EH (cell line): ENCODE measurements at regions not wholly inside any gene's neighbourhood (a gene's known extent, or its start where the extent isn't known, plus 50 kb on each side); places are given as distances from the start of the nearest gene placed in this dataset.

Experiments used
- DNase-seq: peaks from one replicate; pipeline ENCODE4 v3.0.0-alpha.2; 2015; ENCODE audit warnings: low read depth

DNA sequence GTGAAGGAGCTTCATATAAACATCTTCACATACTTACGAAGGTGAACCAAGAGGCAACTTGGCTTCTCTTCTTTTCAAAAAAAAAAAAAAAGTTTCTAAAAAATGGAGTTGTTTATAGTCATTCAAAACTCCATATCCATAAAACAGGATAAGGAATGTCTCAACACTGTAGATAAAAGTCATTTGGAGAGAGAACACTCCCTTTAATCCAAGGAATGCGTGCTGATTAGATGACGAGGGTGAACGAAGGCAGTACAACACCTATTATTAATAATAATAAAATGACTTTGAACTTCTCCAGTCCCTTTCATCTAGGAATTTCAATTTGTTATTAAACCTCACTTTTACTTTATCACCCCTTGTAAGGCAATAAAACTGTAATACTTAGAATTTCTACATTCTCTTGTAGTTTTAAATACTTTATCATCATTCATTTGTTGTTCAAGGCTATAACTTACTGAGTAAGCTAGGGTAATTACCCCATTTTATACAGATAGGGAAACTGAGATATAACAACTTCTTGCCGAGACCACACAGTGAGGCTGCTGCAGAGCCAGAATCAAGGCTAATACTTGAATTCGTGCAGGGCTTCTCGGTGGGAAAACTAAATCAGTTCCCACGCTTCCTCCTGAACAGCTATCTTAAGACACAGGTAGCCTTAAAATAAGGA, 377.1 kb downstream of the EFNA5 start:
- no peak for DNase-seq

DNA sequence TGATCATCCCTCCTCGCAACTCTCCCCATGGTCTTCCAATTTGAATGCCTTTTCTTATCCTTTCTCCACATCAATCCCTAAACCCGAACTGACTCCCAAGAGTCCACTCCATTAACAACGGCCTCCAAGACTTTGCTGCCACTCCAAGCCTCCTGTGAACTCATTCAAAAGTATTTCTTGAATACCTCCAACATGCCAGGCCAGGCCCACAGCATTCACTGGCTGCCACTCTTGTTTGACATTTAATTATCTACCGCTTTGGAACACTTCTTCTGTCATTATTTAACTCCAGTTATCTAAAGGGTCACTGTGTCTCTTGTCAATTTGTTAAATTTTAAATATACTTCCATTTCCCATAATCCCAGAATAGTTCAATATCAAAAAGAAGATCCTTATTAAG, 378.9 kb downstream of the EFNA5 start:
- no peak for DNase-seq

GRCh38 chr5:107290780-107291398, 379.8 kb downstream of the EFNA5 start:
- no peak for DNase-seq

DNA sequence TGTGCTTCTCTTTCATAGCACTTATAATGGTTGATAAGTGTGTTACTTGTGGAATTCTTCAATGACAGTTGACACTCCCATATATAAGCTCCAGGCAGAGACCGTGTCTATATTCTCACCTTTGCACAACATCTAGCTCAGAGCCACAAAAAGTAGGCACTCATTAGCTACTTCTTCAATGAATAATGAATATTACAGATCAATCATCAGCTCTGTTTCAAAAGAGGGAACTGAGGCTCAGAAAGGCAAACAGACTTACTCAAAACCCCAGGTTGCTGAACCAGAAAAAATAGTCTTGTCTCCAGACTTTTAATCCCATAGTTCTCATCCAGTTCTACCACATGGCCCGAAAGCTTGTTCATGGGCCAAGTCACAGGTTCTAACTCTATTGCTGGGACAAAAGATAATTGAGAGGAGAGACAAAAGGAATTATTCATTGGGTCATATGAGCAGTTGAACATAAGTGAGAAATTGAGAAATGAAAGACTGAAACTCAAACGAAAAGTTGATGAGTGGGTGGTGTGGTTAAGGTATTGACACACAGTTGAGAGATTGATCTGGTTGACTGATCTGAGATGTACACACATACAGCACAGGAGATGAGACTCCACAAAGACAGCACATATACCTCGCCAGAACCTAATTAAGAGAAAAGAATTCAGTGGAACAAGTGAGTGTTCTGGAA, 381.6 kb downstream of the EFNA5 start:
- no peak for DNase-seq

GRCh38 chr5:107286447-107287098, 384.2 kb downstream of the EFNA5 start:
- DNase-seq, result no peak

DNA sequence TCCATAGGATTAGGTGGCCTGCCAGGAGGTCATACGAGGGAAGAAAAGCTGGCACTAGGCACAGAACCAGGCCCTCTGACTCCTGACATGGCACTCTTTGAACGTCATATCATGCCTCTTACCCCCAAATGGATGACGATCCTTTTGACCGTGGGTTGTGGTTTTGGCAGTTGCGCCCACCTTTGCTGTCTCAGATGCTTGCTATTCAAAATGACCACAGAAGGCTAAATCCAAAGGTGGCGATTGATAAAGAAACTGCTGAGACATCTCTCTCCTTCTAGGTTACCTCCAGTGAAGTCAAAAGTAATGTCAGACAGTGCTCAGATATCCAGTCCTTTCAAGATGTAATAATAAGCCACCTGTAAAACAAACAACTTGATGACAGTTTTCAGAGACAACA, 385.0 kb downstream of the EFNA5 start:
- DNase-seq, result no peak

- no peak for DNase-seq
These were observed 385.8 kb downstream of the EFNA5 start for GRCh38 chr5:107284822-107285525.

- DNase-seq, result no peak
These were observed 388.7 kb downstream of the EFNA5 start for GRCh38 chr5:107282061-107282460.

DNA sequence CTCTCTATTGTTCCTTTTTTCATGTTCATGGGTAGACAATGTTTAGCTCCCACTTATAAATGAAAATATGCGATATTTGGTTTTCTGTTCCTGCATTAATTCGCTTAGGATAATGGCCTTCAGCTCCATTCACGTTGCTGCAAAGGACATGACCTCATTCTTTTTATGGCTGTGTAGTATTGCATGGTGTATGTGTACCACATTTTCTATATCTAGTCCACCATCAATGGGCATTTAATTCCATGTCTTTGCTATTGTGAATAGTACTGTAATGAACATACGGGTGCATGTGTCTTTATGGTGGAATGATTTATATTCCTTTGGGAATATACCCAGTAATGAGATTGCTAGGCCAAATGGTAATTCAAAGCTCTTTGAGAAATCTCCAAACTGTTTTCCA, 392.0 kb downstream of the EFNA5 start:
- DNase-seq, result no peak

GRCh38 chr5:107277485-107278125, 393.1 kb downstream of the EFNA5 start:
- no peak for DNase-seq

- DNase-seq, result no peak
These were observed 395.4 kb downstream of the EFNA5 start for GRCh38 chr5:107275333-107275732.

DNA sequence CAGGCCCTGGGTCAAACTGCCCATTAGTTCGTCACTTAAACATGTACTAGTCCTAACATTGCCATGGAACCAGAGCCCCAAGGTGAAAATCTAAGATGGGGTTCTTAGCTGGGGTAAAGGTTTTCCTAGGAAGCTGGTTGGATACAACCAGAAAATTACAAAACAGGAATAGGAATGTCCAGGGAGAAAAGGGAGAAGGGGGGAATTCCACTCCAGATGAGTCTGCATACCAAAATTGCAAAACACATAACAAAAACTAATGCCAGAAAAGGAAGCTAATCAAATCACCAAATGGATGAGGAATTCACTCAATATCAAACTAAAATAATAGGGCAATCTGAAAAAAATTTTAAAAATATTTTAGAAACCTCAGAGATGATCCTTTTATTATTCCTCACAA, 396.2 kb downstream of the EFNA5 start:
- DNase-seq, result no peak

- DNase-seq, result no peak
These were observed 397.8 kb downstream of the EFNA5 start for GRCh38 chr5:107272954-107273353.

DNA sequence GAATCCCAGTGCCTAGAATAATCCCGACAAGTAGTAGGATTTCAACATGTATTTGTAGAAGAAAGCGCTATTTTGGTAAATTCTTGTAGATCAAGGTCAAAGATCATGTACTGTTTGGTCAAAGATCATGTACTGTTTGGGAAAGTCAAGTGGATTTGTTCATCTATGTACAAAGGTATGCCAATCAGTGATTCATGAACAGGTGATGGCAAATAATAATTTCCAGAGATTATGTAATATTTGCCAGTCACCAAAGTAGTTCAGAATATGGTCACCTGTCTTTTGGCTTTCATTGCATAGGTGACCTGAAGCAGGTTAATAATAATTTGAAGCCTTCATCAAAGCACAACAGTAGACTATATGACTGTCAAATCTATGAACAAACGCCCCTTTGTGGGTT, 398.2 kb downstream of the EFNA5 start:
- DNase-seq, result no peak

DNA sequence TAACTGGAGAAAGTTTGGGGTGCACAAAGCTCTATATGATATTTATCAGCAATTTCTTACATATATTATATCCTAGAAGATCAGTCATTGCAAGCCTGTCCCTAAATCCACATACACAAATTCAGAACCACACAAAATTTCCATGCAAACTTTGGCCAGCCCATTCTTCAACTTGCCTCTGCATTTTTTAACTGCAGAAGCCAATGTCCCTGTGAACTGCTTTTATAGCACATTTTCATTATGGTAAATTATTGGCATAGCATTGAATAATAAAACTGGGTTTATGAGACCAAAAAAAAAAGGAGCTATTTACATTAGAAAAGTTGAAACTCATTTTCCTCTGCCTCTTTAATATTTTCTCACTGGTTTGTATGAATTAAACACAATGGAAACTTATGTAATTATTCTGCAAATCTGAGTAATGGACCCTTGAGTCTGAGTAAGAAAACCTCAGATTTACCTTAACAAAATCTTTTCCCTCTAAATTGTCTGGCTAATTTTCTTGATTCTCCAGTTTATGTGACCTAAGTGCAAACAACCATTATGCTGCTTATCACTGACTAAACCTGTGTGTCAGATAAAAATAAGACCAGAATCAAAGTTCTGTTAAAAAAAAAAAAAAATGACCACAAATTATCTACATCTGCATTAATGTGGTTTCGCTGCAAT, 398.9 kb downstream of the EFNA5 start:
- no peak for DNase-seq

- DNase-seq, result no peak
These were observed 400.2 kb downstream of the EFNA5 start for GRCh38 chr5:107270561-107270960.

- DNase-seq, result no peak
These were observed 401.1 kb downstream of the EFNA5 start for GRCh38 chr5:107269678-107270077.

DNA sequence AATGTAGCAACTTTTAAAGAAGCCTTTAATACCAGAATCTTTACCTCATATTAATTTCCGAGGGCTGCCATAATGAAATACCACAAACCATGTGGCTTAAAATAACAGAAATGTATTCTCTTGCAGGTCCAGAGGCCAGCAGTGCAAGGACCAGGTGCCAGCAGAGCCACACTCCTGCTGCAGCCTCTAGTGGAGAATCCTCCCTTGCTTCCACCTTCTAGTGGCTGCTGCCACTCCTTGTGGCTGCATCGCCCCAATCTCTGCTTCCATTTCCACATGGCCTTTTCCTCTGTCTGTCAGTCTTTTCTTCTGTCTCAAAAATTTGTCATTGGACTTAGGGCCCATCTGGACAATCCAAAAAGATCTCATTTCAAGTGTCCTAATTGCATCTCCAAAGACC, 401.5 kb downstream of the EFNA5 start:
- DNase-seq, result no peak

DNA sequence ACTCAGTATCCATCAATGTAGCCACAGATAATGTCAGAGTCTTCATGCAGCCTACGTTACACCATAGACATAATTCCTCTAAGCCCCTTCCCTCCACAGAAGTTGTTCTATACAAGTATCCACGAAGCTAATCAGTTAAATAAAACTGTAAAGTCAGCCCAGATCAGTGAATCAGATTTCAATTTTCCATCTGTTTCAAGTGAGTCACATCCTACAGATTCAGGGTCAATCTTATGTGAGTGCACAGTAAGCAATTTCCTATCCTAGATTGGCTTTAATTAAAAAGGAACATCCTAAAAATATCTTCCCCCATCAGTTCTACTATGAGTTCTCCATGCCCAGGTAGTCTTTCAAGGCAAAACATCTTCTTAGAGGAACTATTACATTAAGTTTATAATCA, 402.5 kb downstream of the EFNA5 start:
- no peak for DNase-seq

GRCh38 chr5:107266100-107266499, 404.6 kb downstream of the EFNA5 start:
- DNase-seq, result no peak

- no peak for DNase-seq
These were observed 405.5 kb downstream of the EFNA5 start for GRCh38 chr5:107265193-107265592.
